GM12875 (cell line): ENCODE measurements at regions not wholly inside any gene's neighbourhood (a gene's known extent, or its start where the extent isn't known, plus 50 kb on each side); places are given as distances from the start of the nearest gene placed in this dataset.
"Not testable (repeated sequence)": the region's sequence is repeated elsewhere in the genome, so short reads cannot be mapped to it uniquely, and the experiment has no call there.

ENCODE experiments used
- H3K4me3 ChIP-seq: one replicate; pipeline ENCODE4 v1.5.1; 2011; ENCODE audit warnings: low read depth, low read length, control low read depth
- CTCF ChIP-seq: IDR thresholded peaks from 2 replicates; pipeline ENCODE4 v1.5.1; 2011; ENCODE audit warnings: low read depth, mild to moderate bottlenecking, control low read depth, inconsistent platforms, low read length, moderate library complexity, borderline replicate concordance; ENCODE audit not compliant: insufficient read depth

GRCh38 chr5:36421256-36421655, 119.6 kb upstream of the RANBP3L start:
- TF ChIP-seq CTCF = no peak

DNA sequence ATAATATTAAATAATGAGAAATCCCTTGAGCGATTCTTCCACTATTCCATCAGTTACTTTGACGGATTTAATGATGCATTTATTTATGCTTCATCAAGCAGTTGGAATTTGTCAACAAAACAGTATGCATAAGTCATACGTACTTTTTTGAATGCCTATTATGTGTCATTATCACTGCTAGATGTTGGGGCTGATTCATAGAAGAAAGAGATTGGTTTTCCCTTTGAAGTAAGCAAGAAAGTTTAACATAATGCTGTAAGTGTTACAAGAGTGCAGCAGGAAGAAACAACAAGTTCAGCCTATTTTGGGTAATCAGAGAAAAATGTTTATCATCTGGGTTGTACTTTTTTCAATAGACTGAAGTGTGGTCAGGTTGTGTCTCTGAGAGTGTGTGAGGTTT, 121.2 kb upstream of the RANBP3L start:
- no peak for TF ChIP-seq CTCF
- H3K4me3 ChIP-seq = no peak overlapping the region

More at GRCh38 chr5:36421256-36421655, 119.6 kb upstream of the RANBP3L start:
- no peak overlapping the region for H3K4me3 ChIP-seq

DNA sequence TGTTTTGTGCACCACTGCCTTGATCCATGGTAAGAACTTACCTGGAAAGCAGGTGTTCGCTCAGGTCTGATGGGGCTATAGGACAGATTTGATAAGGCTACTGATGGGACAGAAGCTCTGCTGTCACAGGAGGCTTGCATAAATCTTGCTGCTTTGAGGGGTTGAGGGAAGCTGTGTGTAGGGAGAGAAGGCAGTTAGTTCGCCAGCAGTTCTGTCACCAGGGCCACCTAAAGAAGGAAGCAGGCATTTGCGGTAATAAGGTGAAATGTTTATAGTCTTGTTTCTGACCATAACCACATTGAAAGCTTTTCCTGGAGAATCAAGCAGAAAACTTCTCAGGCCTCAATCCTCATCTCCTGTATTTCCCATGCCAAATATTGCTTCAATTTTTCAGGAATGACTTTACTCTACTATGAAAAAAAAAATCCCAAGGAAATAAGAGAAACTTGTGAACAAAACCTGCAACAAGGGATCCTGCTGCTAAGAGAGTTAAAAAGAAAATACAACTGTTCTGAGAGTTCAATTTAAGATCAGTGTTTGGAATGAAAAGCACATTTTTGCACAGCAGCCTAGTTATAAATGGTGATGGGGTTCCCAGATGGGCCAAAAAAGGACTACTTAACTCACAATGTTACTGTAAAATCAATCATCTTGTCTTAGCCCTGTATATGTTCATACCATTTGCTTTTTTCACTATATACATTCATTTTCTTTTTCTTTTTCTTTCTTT, 122.0 kb upstream of the RANBP3L start:
- no peak for TF ChIP-seq CTCF

GRCh38 chr5:36426070-36426469, 124.4 kb upstream of the RANBP3L start:
- H3K4me3 ChIP-seq = not testable (repeated sequence)

More for the DNA sequence above, 122.0 kb upstream of the RANBP3L start:
- H3K4me3 ChIP-seq = no peak overlapping the region

- no peak for TF ChIP-seq CTCF
- H3K4me3 ChIP-seq = no peak overlapping the region
Measured at GRCh38 chr5:36435516-36435915, 133.8 kb upstream of the RANBP3L start.

DNA sequence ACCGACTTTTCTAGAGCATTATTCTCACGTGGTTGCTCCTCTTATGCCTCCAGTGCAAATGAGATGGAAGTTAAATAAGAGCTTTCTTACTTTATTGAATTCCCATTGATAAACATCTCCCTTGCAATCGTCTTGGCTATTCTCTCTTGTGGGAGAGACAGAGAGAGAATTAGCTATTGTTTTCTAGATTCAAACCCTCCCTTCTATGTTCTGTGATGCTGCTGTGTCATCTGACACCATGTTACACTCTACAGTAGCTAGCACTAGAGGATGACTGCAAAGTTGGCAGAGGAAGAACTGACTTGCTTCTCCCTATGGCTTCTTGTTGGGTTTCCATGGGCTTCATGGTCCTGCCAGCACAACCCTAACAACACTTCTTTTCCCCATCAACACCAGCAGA, 134.6 kb upstream of the RANBP3L start:
- no peak for TF ChIP-seq CTCF

DNA sequence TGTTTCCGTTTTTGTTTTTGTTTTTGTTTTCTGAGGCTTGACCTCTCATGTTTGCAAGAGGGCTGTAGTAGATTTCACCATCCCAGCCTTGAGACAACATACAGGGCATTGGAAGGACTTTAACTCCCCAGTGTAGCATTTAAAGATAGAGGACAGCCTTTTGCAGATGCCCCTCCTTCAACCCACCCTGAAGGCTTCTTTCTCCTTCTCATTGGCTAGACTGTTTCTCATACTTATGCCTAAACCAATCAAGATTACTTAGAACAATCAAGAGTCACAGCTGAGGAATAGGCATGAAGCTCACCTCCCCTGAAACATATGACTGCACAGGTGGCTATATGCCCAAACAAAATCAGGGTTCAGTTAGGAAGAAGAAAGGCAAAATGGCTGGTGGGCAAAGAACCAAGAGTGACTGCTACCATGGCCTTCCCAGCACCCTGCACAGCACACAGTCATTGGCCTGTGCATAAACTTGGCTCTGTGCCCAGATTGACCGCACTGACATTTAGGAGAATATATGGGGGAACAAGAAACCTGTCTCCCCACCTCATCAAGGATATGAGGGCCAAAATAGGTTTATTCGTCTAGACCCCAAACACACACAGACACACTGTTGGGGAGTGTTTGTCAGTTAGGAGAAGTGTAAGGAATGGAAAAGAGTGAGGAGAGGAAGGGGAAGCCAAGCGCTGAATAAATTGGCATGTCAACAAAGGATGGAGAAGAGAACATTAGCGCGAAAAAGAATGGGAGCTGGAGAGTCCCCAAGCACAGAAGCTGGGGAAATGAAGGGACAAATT, 137.3 kb upstream of the RANBP3L start:
- no peak overlapping the region for H3K4me3 ChIP-seq
- no peak for TF ChIP-seq CTCF

More for the DNA sequence above, 134.6 kb upstream of the RANBP3L start:
- no peak overlapping the region for H3K4me3 ChIP-seq
